HEK293 (cell line): ENCODE measurements at regions not wholly inside any gene's neighbourhood (a gene's known extent, or its start where the extent isn't known, plus 50 kb on each side); places are given as distances from the start of the nearest gene placed in this dataset.

Experiments used
- BCL11A ChIP-seq: fragments of 450-650 bp; formaldehyde crosslinking; IDR thresholded peaks from 2 replicates; pipeline ENCODE4 v1.5.1; 2016; ENCODE audit warnings: low read depth, missing biosample characterization, missing genetic modification characterization
- FEZF1 ChIP-seq: fragments of 450-650 bp; formaldehyde crosslinking; IDR thresholded peaks from 2 replicates; pipeline ENCODE4 v1.5.1; 2016; ENCODE audit warnings: missing biosample characterization, missing genetic modification characterization
- GFI1B ChIP-seq: fragments of 450-650 bp; formaldehyde crosslinking; IDR thresholded peaks from 2 replicates; pipeline ENCODE4 v1.5.1; 2016; ENCODE audit warnings: missing biosample characterization, missing genetic modification characterization
- IKZF3 ChIP-seq: fragments of 450-650 bp; IDR thresholded peaks from 2 replicates; pipeline ENCODE4 v1.5.0; 2018; ENCODE audit warnings: missing biosample characterization, mild to moderate bottlenecking, missing genetic modification characterization, moderate library complexity
- OVOL3 ChIP-seq: fragments of 450-650 bp; formaldehyde crosslinking; IDR thresholded peaks from 2 replicates; pipeline ENCODE4 v1.5.1; 2016; ENCODE audit warnings: missing biosample characterization, missing genetic modification characterization
- SALL2 ChIP-seq: fragments of 450-650 bp; formaldehyde crosslinking; IDR thresholded peaks from 2 replicates; pipeline ENCODE4 v1.5.0; 2017; ENCODE audit warnings: missing biosample characterization, mild to moderate bottlenecking, missing genetic modification characterization, borderline replicate concordance
- YY1 ChIP-seq: fragments of 450-650 bp; formaldehyde crosslinking; IDR thresholded peaks from 2 replicates; pipeline ENCODE4 v1.5.1; 2018; ENCODE audit warnings: missing biosample characterization, missing genetic modification characterization
- ZBTB7A ChIP-seq: fragments of 450-650 bp; formaldehyde crosslinking; IDR thresholded peaks from 2 replicates; pipeline ENCODE4 v1.5.1; 2016; ENCODE audit warnings: low read depth, missing biosample characterization, missing genetic modification characterization
- ZEB2 ChIP-seq: fragments of 450-650 bp; formaldehyde crosslinking; IDR thresholded peaks from 2 replicates; pipeline ENCODE4 v1.5.1; 2016; ENCODE audit warnings: missing biosample characterization, missing genetic modification characterization
- ZFP41 ChIP-seq: fragments of 450-650 bp; formaldehyde crosslinking; IDR thresholded peaks from 2 replicates; pipeline ENCODE4 v1.5.1; 2016; ENCODE audit warnings: missing biosample characterization, missing genetic modification characterization, borderline replicate concordance
- ZFP69B ChIP-seq: fragments of 450-650 bp; formaldehyde crosslinking; IDR thresholded peaks from 2 replicates; pipeline ENCODE4 v1.5.1; 2016; ENCODE audit warnings: missing biosample characterization, missing genetic modification characterization
- ZNF133 ChIP-seq: fragments of 450-650 bp; formaldehyde crosslinking; IDR thresholded peaks from 2 replicates; pipeline ENCODE4 v1.5.1; 2016; ENCODE audit warnings: missing biosample characterization, missing genetic modification characterization
- ZNF221 ChIP-seq: fragments of 450-650 bp; formaldehyde crosslinking; IDR thresholded peaks from 2 replicates; pipeline ENCODE4 v1.5.1; 2017; ENCODE audit warnings: missing biosample characterization, missing genetic modification characterization, borderline replicate concordance
- ZNF280C ChIP-seq: fragments of 450-650 bp; formaldehyde crosslinking; IDR thresholded peaks from 2 replicates; pipeline ENCODE4 v1.5.1; 2016; ENCODE audit warnings: missing biosample characterization, missing genetic modification characterization
- ZNF280D ChIP-seq: fragments of 450-650 bp; formaldehyde crosslinking; IDR thresholded peaks from 2 replicates; pipeline ENCODE4 v1.5.1; 2016; ENCODE audit warnings: missing biosample characterization, missing genetic modification characterization
- ZNF416 ChIP-seq: fragments of 450-650 bp; formaldehyde crosslinking; IDR thresholded peaks from 2 replicates; pipeline ENCODE4 v1.5.1; 2016; ENCODE audit warnings: missing biosample characterization, missing genetic modification characterization
- ZNF501 ChIP-seq: fragments of 450-650 bp; formaldehyde crosslinking; IDR thresholded peaks from 2 replicates; pipeline ENCODE4 v1.5.1; 2016; ENCODE audit warnings: missing biosample characterization, missing genetic modification characterization
- ZNF514 ChIP-seq: fragments of 450-650 bp; formaldehyde crosslinking; IDR thresholded peaks from 2 replicates; pipeline ENCODE4 v1.5.1; 2016; ENCODE audit warnings: missing biosample characterization, missing genetic modification characterization
- ZNF548 ChIP-seq: fragments of 450-650 bp; formaldehyde crosslinking; IDR thresholded peaks from 2 replicates; pipeline ENCODE4 v1.5.1; 2016; ENCODE audit warnings: missing biosample characterization, missing genetic modification characterization
- ZNF561 ChIP-seq: fragments of 450-650 bp; IDR thresholded peaks from 2 replicates; pipeline ENCODE4 v1.5.1; 2018; ENCODE audit warnings: missing biosample characterization, missing genetic modification characterization, borderline replicate concordance
- ZNF596 ChIP-seq: fragments of 450-650 bp; IDR thresholded peaks from 2 replicates; pipeline ENCODE4 v1.5.0; 2018; ENCODE audit warnings: missing biosample characterization, mild to moderate bottlenecking, missing genetic modification characterization, moderate library complexity
- ZNF707 ChIP-seq: fragments of 450-650 bp; formaldehyde crosslinking; IDR thresholded peaks from 2 replicates; pipeline ENCODE4 v1.5.1; 2016; ENCODE audit warnings: missing biosample characterization, missing genetic modification characterization
- ZNF785 ChIP-seq: fragments of 450-650 bp; formaldehyde crosslinking; IDR thresholded peaks from 2 replicates; pipeline ENCODE4 v1.5.1; 2016; ENCODE audit warnings: missing biosample characterization, missing genetic modification characterization
- ZNF830 ChIP-seq: fragments of 450-650 bp; IDR thresholded peaks from 2 replicates; pipeline ENCODE4 v1.5.0; 2018; ENCODE audit warnings: missing biosample characterization, missing genetic modification characterization, low read depth, mild to moderate bottlenecking, moderate library complexity
- TF ChIP-seq, protein P1 (sequence below): fragments of 450-650 bp; formaldehyde crosslinking; IDR thresholded peaks from 2 replicates; pipeline ENCODE4 v1.5.1; 2016; ENCODE audit warnings: missing biosample characterization, missing genetic modification characterization
- TF ChIP-seq, protein P2 (sequence below): fragments of 450-650 bp; formaldehyde crosslinking; IDR thresholded peaks from 2 replicates; pipeline ENCODE4 v1.5.1; 2016; ENCODE audit warnings: missing biosample characterization, missing genetic modification characterization, borderline replicate concordance
- TF ChIP-seq, protein P3 (sequence below): fragments of 450-650 bp; formaldehyde crosslinking; IDR thresholded peaks from 2 replicates; pipeline ENCODE4 v1.5.1; 2017; ENCODE audit warnings: missing biosample characterization, missing genetic modification characterization

GRCh38 chr10:118500477-118501104 lies 94.9 kb downstream of the PRLHR start (continued):
- TF ChIP-seq ZNF707: no peak
- no peak for TF ChIP-seq YY1 (tag by site-specific recombination)
- no peak for TF ChIP-seq BCL11A (tag by site-specific recombination)
- TF ChIP-seq, protein P1, sequence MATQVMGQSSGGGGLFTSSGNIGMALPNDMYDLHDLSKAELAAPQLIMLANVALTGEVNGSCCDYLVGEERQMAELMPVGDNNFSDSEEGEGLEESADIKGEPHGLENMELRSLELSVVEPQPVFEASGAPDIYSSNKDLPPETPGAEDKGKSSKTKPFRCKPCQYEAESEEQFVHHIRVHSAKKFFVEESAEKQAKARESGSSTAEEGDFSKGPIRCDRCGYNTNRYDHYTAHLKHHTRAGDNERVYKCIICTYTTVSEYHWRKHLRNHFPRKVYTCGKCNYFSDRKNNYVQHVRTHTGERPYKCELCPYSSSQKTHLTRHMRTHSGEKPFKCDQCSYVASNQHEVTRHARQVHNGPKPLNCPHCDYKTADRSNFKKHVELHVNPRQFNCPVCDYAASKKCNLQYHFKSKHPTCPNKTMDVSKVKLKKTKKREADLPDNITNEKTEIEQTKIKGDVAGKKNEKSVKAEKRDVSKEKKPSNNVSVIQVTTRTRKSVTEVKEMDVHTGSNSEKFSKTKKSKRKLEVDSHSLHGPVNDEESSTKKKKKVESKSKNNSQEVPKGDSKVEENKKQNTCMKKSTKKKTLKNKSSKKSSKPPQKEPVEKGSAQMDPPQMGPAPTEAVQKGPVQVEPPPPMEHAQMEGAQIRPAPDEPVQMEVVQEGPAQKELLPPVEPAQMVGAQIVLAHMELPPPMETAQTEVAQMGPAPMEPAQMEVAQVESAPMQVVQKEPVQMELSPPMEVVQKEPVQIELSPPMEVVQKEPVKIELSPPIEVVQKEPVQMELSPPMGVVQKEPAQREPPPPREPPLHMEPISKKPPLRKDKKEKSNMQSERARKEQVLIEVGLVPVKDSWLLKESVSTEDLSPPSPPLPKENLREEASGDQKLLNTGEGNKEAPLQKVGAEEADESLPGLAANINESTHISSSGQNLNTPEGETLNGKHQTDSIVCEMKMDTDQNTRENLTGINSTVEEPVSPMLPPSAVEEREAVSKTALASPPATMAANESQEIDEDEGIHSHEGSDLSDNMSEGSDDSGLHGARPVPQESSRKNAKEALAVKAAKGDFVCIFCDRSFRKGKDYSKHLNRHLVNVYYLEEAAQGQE: peak; percentile 78
- TF ChIP-seq ZNF221 (tag by site-specific recombination): no peak
- no peak for TF ChIP-seq ZBTB7A
- peak; percentile 40; the same call in 1 of the 2 replicates for TF ChIP-seq GFI1B (tag by site-specific recombination)
- TF ChIP-seq ZNF133 (tag by site-specific recombination): no peak
- TF ChIP-seq ZNF830 (tag by site-specific recombination): no peak
- TF ChIP-seq ZNF514 (tag by site-specific recombination): peak; percentile 75; the same call in 1 of the 2 replicates
- no peak for TF ChIP-seq ZNF785
- peak; percentile 10; the same call in 1 of the 2 replicates for TF ChIP-seq FEZF1
- no peak for TF ChIP-seq ZFP69B (tag by site-specific recombination)
- no peak for TF ChIP-seq ZNF280D (tag by site-specific recombination)
- TF ChIP-seq ZNF416: no peak
- no peak for TF ChIP-seq ZNF561
- no peak for TF ChIP-seq ZFP41
- peak; percentile 44; the same call in 1 of the 2 replicates for TF ChIP-seq OVOL3 (tag by site-specific recombination)
- no peak for TF ChIP-seq ZNF280C (tag by site-specific recombination)
- no peak for TF ChIP-seq SALL2 (tag by site-specific recombination)
- peak; percentile 67; the same call in 1 of the 2 replicates for TF ChIP-seq ZNF501
- TF ChIP-seq IKZF3 (tag by site-specific recombination): no peak
- no peak for TF ChIP-seq ZEB2
- TF ChIP-seq, protein P2, sequence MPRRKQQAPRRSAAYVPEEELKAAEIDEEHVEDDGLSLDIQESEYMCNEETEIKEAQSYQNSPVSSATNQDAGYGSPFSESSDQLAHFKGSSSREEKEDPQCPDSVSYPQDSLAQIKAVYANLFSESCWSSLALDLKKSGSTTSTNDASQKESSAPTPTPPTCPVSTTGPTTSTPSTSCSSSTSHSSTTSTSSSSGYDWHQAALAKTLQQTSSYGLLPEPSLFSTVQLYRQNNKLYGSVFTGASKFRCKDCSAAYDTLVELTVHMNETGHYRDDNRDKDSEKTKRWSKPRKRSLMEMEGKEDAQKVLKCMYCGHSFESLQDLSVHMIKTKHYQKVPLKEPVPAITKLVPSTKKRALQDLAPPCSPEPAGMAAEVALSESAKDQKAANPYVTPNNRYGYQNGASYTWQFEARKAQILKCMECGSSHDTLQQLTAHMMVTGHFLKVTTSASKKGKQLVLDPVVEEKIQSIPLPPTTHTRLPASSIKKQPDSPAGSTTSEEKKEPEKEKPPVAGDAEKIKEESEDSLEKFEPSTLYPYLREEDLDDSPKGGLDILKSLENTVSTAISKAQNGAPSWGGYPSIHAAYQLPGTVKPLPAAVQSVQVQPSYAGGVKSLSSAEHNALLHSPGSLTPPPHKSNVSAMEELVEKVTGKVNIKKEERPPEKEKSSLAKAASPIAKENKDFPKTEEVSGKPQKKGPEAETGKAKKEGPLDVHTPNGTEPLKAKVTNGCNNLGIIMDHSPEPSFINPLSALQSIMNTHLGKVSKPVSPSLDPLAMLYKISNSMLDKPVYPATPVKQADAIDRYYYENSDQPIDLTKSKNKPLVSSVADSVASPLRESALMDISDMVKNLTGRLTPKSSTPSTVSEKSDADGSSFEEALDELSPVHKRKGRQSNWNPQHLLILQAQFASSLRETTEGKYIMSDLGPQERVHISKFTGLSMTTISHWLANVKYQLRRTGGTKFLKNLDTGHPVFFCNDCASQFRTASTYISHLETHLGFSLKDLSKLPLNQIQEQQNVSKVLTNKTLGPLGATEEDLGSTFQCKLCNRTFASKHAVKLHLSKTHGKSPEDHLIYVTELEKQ (tag by site-specific recombination): no peak; the same call in 1 of the 2 replicates
- no peak for TF ChIP-seq ZNF548 (tag by site-specific recombination)
- TF ChIP-seq, protein P3, sequence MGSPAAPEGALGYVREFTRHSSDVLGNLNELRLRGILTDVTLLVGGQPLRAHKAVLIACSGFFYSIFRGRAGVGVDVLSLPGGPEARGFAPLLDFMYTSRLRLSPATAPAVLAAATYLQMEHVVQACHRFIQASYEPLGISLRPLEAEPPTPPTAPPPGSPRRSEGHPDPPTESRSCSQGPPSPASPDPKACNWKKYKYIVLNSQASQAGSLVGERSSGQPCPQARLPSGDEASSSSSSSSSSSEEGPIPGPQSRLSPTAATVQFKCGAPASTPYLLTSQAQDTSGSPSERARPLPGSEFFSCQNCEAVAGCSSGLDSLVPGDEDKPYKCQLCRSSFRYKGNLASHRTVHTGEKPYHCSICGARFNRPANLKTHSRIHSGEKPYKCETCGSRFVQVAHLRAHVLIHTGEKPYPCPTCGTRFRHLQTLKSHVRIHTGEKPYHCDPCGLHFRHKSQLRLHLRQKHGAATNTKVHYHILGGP (tag by site-specific recombination): no peak
- TF ChIP-seq ZNF596: no peak
